ENCODE measurements at regions not wholly inside any gene's neighbourhood (a gene's known extent, or its start where the extent isn't known, plus 50 kb on each side); places are given as distances from the start of the nearest gene placed in this dataset.

DNA sequence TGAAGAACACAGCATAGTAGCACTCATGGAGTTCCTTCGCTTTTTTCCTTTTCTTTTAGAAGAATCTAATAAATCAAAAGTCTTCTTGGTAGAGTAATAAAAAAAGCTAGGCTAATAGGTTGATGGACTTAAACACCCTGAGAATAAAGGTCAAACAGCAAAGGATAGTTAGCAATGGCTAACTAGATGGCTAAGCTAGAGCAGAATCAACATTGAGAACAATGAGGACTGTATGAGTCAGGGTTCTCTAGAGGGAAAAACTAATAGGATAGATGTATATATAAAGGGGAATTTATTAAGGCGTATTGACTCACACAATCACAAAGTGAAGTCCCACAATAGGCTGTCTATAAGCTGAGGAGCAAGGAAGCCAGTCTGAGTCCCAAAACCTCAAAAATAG, 550.9 kb downstream of the GLUD2 start:
- TF ChIP-seq, protein P1, sequence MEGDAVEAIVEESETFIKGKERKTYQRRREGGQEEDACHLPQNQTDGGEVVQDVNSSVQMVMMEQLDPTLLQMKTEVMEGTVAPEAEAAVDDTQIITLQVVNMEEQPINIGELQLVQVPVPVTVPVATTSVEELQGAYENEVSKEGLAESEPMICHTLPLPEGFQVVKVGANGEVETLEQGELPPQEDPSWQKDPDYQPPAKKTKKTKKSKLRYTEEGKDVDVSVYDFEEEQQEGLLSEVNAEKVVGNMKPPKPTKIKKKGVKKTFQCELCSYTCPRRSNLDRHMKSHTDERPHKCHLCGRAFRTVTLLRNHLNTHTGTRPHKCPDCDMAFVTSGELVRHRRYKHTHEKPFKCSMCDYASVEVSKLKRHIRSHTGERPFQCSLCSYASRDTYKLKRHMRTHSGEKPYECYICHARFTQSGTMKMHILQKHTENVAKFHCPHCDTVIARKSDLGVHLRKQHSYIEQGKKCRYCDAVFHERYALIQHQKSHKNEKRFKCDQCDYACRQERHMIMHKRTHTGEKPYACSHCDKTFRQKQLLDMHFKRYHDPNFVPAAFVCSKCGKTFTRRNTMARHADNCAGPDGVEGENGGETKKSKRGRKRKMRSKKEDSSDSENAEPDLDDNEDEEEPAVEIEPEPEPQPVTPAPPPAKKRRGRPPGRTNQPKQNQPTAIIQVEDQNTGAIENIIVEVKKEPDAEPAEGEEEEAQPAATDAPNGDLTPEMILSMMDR (IDR thresholded peaks at IDR 0.05), result no peak
- TF ChIP-seq POLR2A (IDR thresholded peaks at IDR 0.05) (no peak), POLR2AphosphoS5 (IDR thresholded peaks at IDR 0.05) (no peak)
